T-helper 17 cell (primary cell): ENCODE measurements at regions not wholly inside any gene's neighbourhood (a gene's known extent, or its start where the extent isn't known, plus 50 kb on each side); places are given as distances from the start of the nearest gene placed in this dataset.

Experiments
- ATAC-seq: fragments of 150-1000 bp; cut with Tn5 transposase; 2 replicates; pipeline ENCODE4 v1.10.0; 2021; ENCODE audit warnings: mild to moderate bottlenecking, moderate library complexity
- DNase-seq, 3 donors: peaks; one replicate each; pipeline versions ENCODE4 v3.0.0 to v3.0.0-alpha.2; 2020 to 2021
- H3K9me3 ChIP-seq: one replicate; pipeline ENCODE4 v1.7.0; 2013; ENCODE audit warnings: low read length, mild to moderate bottlenecking; ENCODE audit not compliant: control insufficient read depth, poor library complexity, severe bottlenecking
- H3K27ac Mint-ChIP-seq: one replicate; pipeline ENCODE4 v1.8.0; 2022; ENCODE audit warnings: mild to moderate bottlenecking, moderate library complexity, mixed read lengths
- H3K27me3 Mint-ChIP-seq: one replicate; pipeline ENCODE4 v1.8.0; 2022; ENCODE audit warnings: mixed read lengths
- H3K36me3 Mint-ChIP-seq: one replicate; pipeline ENCODE4 v1.8.0; 2022; ENCODE audit warnings: low read depth, mixed read lengths
- H3K4me1 Mint-ChIP-seq: one replicate; pipeline ENCODE4 v1.8.0; 2022; ENCODE audit warnings: mild to moderate bottlenecking, mixed read lengths
- H3K4me3 Mint-ChIP-seq: one replicate; pipeline ENCODE4 v1.8.0; 2022; ENCODE audit warnings: mild to moderate bottlenecking, moderate library complexity, mixed read lengths

- no peaks in the 10 kb centered on the region for H3K36me3 Mint-ChIP-seq
- no peak overlapping the region for H3K27ac Mint-ChIP-seq
- DNase-seq (no peak), ATAC-seq (no peak)
- H3K4me1 Mint-ChIP-seq = no peaks in the 10 kb centered on the region
- H3K27me3 Mint-ChIP-seq = no peaks in the 10 kb centered on the region
- H3K9me3 ChIP-seq = no peaks in the 10 kb centered on the region
- H3K4me3 Mint-ChIP-seq = no peak overlapping the region
These were observed 988.8 kb upstream of the NR2F2 start for GRCh38 chr15:95341686-95342085.

- H3K4me1 Mint-ChIP-seq = no peaks in the 10 kb centered on the region
- ATAC-seq = no peak
These were observed 984.6 kb upstream of the NR2F2 start for GRCh38 chr15:95345867-95346266.

GRCh38 chr15:95346721-95347475 lies 983.6 kb upstream of the NR2F2 start:
- Mint-ChIP-seq H3K27me3 (no peaks in the 10 kb centered on the region), H3K4me3 (no peak overlapping the region), H3K4me1 (no peaks in the 10 kb centered on the region), H3K27ac (no peak overlapping the region), H3K36me3 (no peaks in the 10 kb centered on the region)
- DNase-seq (no peak), ATAC-seq (no peak)
- H3K9me3 ChIP-seq = no peaks in the 10 kb centered on the region

More at GRCh38 chr15:95345867-95346266, 984.6 kb upstream of the NR2F2 start:
- Mint-ChIP-seq H3K27me3 (no peaks in the 10 kb centered on the region), H3K36me3 (no peaks in the 10 kb centered on the region), H3K27ac (no peak overlapping the region), H3K4me3 (no peak overlapping the region)
- H3K9me3 ChIP-seq = no peaks in the 10 kb centered on the region
- DNase-seq = no peak

- ATAC-seq = no peak
- Mint-ChIP-seq H3K4me1 (no peaks in the 10 kb centered on the region), H3K36me3 (no peaks in the 10 kb centered on the region), H3K27ac (no peak overlapping the region), H3K27me3 (no peaks in the 10 kb centered on the region), H3K4me3 (no peak overlapping the region)
- H3K9me3 ChIP-seq = no peaks in the 10 kb centered on the region
- no peak for DNase-seq
These were observed 982.7 kb upstream of the NR2F2 start for GRCh38 chr15:95347837-95348236.

- Mint-ChIP-seq H3K27ac (no peak overlapping the region), H3K36me3 (no peaks in the 10 kb centered on the region), H3K4me1 (no peaks in the 10 kb centered on the region), H3K27me3 (no peaks in the 10 kb centered on the region), H3K4me3 (no peak overlapping the region)
- no peaks in the 10 kb centered on the region for H3K9me3 ChIP-seq
- no peak for DNase-seq
- no peak for ATAC-seq
These were observed 979.6 kb upstream of the NR2F2 start for GRCh38 chr15:95350908-95351307.

- Mint-ChIP-seq H3K4me3 (no peak overlapping the region), H3K27me3 (no peaks in the 10 kb centered on the region), H3K27ac (no peak overlapping the region), H3K36me3 (no peaks in the 10 kb centered on the region), H3K4me1 (no peaks in the 10 kb centered on the region)
- ATAC-seq (no peak), DNase-seq (no peak)
- no peaks in the 10 kb centered on the region for H3K9me3 ChIP-seq
These were observed 977.8 kb upstream of the NR2F2 start for GRCh38 chr15:95352631-95353187.

- no peak for DNase-seq
- Mint-ChIP-seq H3K27ac (no peak overlapping the region), H3K4me1 (no peaks in the 10 kb centered on the region), H3K36me3 (no peaks in the 10 kb centered on the region), H3K27me3 (no peaks in the 10 kb centered on the region), H3K4me3 (no peak overlapping the region)
- no peak for ATAC-seq
- no peaks in the 10 kb centered on the region for H3K9me3 ChIP-seq
These were observed 977.0 kb upstream of the NR2F2 start for GRCh38 chr15:95353512-95353911.

- no peaks in the 10 kb centered on the region for H3K27me3 Mint-ChIP-seq
- H3K9me3 ChIP-seq = no peaks in the 10 kb centered on the region
- no peaks in the 10 kb centered on the region for H3K36me3 Mint-ChIP-seq
- ATAC-seq (no peak), DNase-seq (no peak)
- no peak overlapping the region for H3K27ac Mint-ChIP-seq
- H3K4me3 Mint-ChIP-seq = no peak overlapping the region
- H3K4me1 Mint-ChIP-seq = no peaks in the 10 kb centered on the region
These were observed 970.5 kb upstream of the NR2F2 start for GRCh38 chr15:95359966-95360365.

GRCh38 chr15:95362306-95362705 lies 968.2 kb upstream of the NR2F2 start:
- H3K27me3 Mint-ChIP-seq = no peaks in the 10 kb centered on the region
- ATAC-seq (no peak), DNase-seq (no peak)
- no peaks in the 10 kb centered on the region for H3K4me1 Mint-ChIP-seq
- H3K27ac Mint-ChIP-seq = no peak overlapping the region
- H3K4me3 Mint-ChIP-seq = no peak overlapping the region
- H3K36me3 Mint-ChIP-seq = no peaks in the 10 kb centered on the region
- H3K9me3 ChIP-seq = no peaks in the 10 kb centered on the region

- DNase-seq (no peak), ATAC-seq (no peak)
- Mint-ChIP-seq H3K4me3 (no peak overlapping the region), H3K4me1 (no peaks in the 10 kb centered on the region), H3K27me3 (no peaks in the 10 kb centered on the region), H3K27ac (no peak overlapping the region), H3K36me3 (no peaks in the 10 kb centered on the region)
- H3K9me3 ChIP-seq = no peaks in the 10 kb centered on the region
These were observed 966.9 kb upstream of the NR2F2 start for GRCh38 chr15:95363646-95364045.

GRCh38 chr15:95365511-95366107 lies 964.9 kb upstream of the NR2F2 start:
- Mint-ChIP-seq H3K27me3 (no peaks in the 10 kb centered on the region), H3K4me1 (no peaks in the 10 kb centered on the region), H3K4me3 (no peak overlapping the region), H3K27ac (no peak overlapping the region), H3K36me3 (no peaks in the 10 kb centered on the region)
- ATAC-seq = no peak
- H3K9me3 ChIP-seq = no peaks in the 10 kb centered on the region
- DNase-seq = no peak

- Mint-ChIP-seq H3K27ac (no peak overlapping the region), H3K4me3 (no peak overlapping the region), H3K4me1 (no peaks in the 10 kb centered on the region), H3K27me3 (no peaks in the 10 kb centered on the region), H3K36me3 (no peaks in the 10 kb centered on the region)
- no peaks in the 10 kb centered on the region for H3K9me3 ChIP-seq
- DNase-seq (no peak), ATAC-seq (no peak)
These were observed 962.3 kb upstream of the NR2F2 start for GRCh38 chr15:95368191-95368590.

GRCh38 chr15:95368755-95369601 lies 961.5 kb upstream of the NR2F2 start:
- Mint-ChIP-seq H3K4me3 (no peak overlapping the region), H3K4me1 (no peaks in the 10 kb centered on the region), H3K27me3 (no peaks in the 10 kb centered on the region), H3K36me3 (no peaks in the 10 kb centered on the region), H3K27ac (no peak overlapping the region)
- DNase-seq (no peak), ATAC-seq (no peak)
- H3K9me3 ChIP-seq = no peaks in the 10 kb centered on the region
